HK-2 (cell line): ENCODE measurements at regions not wholly inside any gene's neighbourhood (a gene's known extent, or its start where the extent isn't known, plus 50 kb on each side); places are given as distances from the start of the nearest gene placed in this dataset.
"Not testable (repeated sequence)": the region's sequence is repeated elsewhere in the genome, so short reads cannot be mapped to it uniquely, and the experiment has no call there.

Experiments
- DNase-seq: peaks from one replicate; pipeline ENCODE4 v3.0.0-alpha.2; 2018; ENCODE audit not compliant: unreplicated experiment

GRCh38 chr1:181172082-181172481, 83.6 kb downstream of the IER5 start:
- DNase-seq, result no peak

DNA sequence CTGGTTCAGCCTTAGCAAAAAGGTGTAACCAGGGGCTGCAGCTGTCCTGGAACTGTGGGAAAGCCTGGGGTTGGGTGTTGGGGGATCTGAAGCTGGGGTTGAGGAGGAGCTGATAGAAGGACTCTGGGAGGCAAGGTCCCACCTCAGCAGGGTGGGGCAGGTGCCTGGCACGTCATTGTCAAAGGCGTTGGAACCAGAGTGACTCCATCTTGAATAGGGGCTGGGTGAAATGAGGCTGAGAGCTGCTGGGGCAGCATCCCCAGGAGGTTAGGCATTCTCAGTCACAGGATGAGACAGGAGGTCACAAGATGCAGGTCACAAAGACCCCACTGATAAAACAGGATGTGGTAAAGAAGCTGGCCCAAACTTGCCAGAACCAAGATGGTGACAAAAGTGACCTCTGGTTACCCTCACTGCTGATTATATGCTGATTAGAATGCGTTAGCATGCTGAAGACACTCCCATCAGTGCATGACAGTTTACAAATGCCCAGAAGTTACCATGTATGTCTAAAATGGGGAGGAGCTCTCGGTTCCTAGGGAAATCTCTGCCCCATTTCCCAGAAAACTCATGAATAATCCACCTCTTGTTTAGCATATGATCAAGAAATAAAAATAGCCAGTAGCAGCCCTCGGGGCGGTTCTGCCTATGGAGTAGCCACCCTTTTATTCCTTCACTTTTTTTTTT, 85.4 kb downstream of the IER5 start:
- DNase-seq, result no peak

- DNase-seq, result no peak
Measured at GRCh38 chr1:181174861-181175260, 86.4 kb downstream of the IER5 start.

- no peak for DNase-seq
Measured at GRCh38 chr1:181175356-181175910, 86.9 kb downstream of the IER5 start.

DNA sequence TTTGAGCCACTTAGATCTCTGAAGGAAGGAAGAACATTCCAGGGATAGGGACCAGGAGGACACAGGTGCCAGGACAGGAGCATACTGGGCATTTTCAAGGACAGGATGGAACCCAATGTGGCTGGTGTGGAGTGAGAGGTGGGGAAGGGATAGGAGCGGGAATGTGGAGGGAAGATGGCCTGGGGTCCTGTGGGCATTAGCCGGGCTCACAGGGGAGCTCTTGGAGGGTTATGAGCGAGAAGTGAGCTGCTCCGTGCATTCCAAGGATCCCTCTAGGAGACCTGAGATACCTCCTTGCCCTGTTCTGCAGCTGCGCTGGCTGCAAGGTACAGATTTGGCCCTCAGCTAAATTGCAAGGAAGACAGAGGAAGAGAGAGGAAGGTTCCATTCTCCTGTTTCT, 87.5 kb downstream of the IER5 start:
- DNase-seq, result no peak

- DNase-seq, result no peak
Measured at GRCh38 chr1:181178241-181178879, 89.9 kb downstream of the IER5 start.

- no peak for DNase-seq
Measured at GRCh38 chr1:181179279-181179986, 90.9 kb downstream of the IER5 start.

DNA sequence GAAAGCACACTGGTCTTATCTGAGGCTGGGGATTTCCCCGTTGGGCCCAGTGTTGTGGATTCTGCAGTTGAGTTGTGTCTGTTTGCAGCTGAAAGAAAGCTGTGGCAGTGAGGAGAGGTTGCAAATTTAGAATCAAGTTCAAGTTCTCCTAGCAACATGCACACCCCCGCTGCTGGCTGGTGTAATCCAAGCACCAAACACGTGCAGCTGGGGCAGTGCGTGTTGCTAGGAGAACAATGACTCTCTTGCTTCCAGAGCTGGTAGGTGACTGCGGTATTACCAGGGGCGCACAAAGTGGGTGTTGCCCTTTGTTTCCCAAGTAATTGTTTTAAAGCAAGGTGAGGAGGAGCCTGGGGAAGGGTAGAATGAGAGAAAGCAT, 91.5 kb downstream of the IER5 start:
- no peak for DNase-seq

- no peak for DNase-seq
Measured at GRCh38 chr1:181180407-181181031, 92.0 kb downstream of the IER5 start.

DNA sequence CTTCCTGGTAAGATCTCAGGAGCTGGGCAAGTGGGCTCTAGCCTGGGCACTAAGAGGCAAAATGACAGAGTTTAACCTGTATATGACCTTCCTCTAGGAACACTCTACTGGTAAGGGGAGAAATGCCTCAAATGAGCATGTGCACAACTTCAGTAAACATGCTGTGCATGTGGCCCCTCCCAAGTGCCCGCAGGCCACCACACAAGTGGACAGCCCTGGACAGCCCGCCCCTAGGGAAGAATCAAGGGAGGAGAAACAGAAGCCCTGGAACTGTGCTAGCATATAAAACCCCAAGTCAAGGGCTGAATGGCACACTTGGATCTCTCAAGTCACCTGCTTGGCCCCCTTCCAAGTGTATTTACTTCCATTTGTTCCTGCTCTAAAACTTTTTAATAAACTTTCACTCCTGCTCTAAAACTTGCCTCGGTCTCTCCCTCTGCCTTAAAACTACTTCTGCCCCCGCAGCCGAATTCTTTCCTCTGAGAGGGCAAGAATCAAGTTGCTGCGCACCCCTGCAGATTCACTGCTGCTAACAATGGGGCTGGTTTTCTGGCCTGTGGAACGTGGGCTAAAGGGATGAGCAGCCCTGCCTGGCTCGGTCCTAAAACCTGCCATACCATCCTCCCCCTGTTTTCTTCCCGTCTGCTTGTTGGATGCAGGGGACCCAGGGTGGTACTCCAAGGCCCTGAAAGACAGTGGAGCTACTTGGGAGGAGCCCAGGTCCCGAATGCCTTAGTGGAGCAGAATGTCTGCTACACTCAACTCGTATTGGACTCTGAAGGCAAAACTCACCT, 93.5 kb downstream of the IER5 start:
- DNase-seq, result no peak

GRCh38 chr1:181184621-181185020, 96.1 kb downstream of the IER5 start:
- DNase-seq, result no peak

DNA sequence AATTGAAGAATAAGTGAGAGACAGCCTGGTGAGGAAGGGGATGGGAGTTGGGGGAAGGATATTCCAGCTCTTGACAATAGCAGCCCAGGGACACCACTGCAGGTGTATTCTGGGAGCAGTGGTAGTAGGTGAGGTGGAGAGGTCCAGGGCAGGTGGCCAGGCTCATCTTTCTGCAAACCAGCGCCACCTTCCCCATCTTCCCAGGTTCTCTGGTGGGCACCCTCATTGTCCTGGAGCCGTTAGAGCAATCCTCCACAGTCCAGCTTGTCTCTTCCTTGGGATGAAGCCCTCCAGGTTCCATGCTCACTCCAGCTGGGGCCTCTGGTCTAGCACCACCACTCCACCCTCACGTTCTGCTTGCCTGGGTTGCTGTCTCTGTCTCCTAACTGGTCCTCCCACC, 97.0 kb downstream of the IER5 start:
- DNase-seq, result no peak

DNA sequence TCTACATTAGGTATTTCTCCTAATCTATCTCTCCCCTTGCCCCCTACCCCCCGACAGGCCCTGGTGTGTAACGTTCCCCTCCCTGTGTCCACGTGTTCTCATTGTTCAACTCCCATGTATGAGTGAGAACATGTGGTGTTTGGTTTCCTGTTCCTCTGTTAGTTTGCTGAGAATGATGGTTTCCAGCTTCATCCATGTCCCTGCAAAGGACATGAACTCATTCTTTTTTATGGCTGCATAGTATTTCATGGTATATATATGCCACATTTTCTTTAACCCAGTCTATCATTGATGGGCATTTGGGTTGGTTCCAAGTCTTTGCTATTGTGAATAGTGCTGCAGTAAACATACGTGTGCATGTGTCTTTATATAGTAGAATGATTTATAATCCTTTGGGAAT, 97.6 kb downstream of the IER5 start:
- DNase-seq, result not testable (repeated sequence)

DNA sequence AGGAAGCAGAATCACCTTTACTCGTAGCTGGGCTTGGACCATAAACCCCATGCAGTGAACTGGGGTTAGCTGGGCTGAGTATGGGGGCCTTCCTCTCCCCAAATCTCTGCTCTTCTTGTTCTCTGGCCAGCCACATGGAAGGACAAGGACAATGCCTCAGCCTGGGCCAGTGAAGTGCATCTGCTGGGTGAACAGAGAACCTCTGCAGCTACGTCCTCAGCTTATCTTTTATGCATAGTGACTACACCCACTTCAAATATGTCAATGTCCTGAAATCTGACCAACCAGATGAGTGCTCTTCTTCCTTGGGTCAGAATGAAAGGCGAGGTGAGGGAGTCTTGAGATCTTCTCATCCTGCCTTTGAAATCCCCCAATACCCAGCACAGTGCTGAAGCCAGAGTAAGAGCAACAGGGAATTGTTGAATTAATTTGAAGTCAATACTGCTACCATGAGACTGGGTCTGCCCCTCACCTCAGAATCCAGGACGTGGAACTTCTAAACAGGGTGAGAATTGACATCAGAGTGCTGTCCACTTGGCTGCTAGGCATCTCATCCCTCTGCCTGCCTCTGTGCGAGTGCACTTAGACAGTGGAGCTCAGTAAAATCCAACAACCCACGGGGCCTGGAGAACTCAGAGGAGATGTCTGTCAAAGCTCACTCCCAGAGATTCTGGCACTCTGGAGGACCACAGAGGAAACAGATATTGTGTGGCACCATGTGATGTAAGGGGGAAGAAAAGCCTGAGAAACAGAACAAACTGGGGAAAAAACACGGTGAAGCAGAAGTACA, 99.0 kb downstream of the IER5 start:
- no peak for DNase-seq

GRCh38 chr1:181189245-181189644, 100.7 kb downstream of the IER5 start:
- DNase-seq, result no peak

DNA sequence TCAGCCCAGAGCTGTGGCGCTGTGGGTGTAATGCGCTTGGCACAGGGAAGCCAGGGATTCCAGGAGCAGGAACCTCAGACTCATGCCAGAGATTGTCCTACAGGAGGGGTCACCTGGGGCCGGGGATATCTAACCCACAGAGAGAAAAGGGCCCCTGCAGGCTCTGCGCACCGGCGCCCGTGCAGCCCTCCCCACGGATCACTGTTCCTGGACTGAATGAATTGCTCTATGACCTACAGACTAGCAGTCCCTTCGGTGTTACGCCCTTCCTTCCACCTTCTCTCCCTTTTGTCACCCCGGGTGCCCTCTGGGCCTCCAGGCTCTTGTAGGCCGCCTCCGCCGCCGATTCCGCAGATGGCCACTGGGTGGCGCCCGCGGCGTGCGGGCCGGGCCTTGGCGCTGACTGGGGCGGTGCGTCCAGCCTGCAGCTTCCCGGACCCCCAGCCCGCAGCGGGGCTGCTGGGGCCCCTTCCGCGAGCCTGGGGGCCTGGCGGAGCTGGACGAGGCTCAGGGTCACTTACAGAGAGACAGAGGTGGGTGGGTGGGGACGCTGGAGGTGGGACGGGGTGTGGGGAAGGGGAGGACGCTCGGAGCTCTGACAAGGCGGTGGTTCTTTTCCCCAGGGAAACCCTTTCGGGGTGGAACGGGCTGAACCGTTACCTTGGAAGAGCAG, 101.3 kb downstream of the IER5 start:
- peak; percentile 82 for DNase-seq

DNA sequence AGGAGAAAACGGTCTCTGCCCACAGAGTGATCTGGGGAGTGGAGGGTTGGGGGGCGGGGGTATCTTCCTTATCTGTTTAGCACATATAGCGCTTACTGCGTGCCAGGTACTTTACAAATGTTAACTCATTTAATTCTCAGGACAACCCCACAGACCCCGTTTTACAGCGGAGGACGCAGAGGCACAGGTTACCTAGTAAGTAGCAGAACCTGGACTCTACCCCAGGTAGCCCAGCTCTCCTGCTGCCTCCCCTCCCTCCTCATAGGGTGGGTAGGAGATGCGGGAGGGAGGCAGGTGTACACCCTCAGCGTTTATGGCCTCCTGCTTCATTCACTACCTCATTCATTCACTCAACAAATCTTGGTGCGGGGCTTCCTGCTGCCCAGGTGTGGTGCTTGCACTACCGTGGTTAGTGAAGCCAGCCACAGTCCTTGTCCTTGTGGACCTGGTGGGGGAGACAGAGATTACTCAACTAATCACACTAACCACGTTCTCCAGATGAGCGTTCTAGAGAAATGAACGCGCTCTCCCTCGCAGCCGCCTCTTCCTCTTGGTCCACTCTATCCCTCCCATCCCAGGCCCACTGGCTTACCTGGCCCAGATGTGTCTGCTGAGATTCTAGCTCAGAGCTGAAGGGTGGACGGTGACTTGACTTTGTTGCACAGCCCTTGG, 102.0 kb downstream of the IER5 start:
- no peak for DNase-seq

- DNase-seq, result no peak
Measured at GRCh38 chr1:181191494-181192040, 103.1 kb downstream of the IER5 start.

GRCh38 chr1:181192316-181192715, 103.8 kb downstream of the IER5 start:
- DNase-seq, result no peak
